ENCODE measurements at regions not wholly inside any gene's neighbourhood (a gene's known extent, or its start where the extent isn't known, plus 50 kb on each side); places are given as distances from the start of the nearest gene placed in this dataset.

GRCh38 chr2:82852787-82853186 lies 1606.3 kb downstream of the SUCLG1 start (continued):
- TF ChIP-seq ESRRB (CRISPR knock-in tag; IDR thresholded peaks at IDR 0.05; ENCODE audit: borderline replicate concordance) (no peak), TEAD4 (IDR thresholded peaks at IDR 0.05; ENCODE audit: low read length) (peak; percentile 45; the same call in 1 of the 2 replicates), TEAD4 (CRISPR knock-in tag; IDR thresholded peaks at IDR 0.05; ENCODE audit: borderline replicate concordance) (no peak), FOSL1 (tag; conservative IDR thresholded peaks at IDR 0.05) (peak; percentile 79)
- TF ChIP-seq, protein P1, sequence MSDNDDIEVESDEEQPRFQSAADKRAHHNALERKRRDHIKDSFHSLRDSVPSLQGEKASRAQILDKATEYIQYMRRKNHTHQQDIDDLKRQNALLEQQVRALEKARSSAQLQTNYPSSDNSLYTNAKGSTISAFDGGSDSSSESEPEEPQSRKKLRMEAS (CRISPR knock-in tag; IDR thresholded peaks at IDR 0.05), result no peak

DNA sequence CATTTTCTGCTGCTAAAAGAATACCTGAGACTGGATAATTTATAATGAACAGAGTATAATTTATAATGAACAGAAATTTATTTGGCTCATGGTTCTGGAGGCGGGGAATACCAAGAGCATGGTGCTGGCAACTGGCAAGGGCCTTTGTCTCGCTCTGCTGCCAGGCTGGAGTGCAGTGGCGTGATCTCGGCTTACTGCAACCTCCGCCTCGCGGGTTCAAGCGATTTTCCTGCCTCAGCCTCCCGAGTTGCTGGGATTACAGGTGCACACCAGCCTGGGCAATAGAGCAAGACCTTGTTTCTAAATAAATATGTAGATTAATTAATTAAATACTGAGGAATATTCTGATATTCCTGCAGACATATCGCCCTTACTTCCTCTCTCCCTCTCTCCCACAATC lies 1610.8 kb downstream of the SUCLG1 start:
- FAIRE-seq (no peak), ATAC-seq (no peak), DNase-seq (ENCODE audit: extremely low read depth in 1 of 4, low spot score in 3 of 4) (no peak)
- no peak overlapping the region for H3K4me2 ChIP-seq (ENCODE audit: insufficient read depth, low read length)
- intact Hi-C loops (cut with micrococcal nuclease), result no loop called here
- POLR2A ChIA-PET, result no interaction called here
- no peaks in the 10 kb centered on the region for H4K20me1 ChIP-seq (replicated peaks; ENCODE audit: control insufficient read depth, insufficient read depth, low read length)
- no peaks in the 10 kb centered on the region for H3K36me3 ChIP-seq (ENCODE audit: control insufficient read depth, insufficient read depth, low read length)
- H3K9me3 ChIP-seq (replicated peaks; ENCODE audit: control insufficient read depth, insufficient read depth, low read depth, low read length), result no peaks in the 10 kb centered on the region
- in situ Hi-C loops (cut with MboI), result no loop called here
- 1% methylated on average over 10 of the region's 10 CpGs for WGBS (ENCODE audit: insufficient coverage, low coverage, missing lambda C conversion rate)
- H2AFZ ChIP-seq (ENCODE audit: low read depth, low read length), result no peak overlapping the region
- no peaks in the 10 kb centered on the region for H3K79me2 ChIP-seq (ENCODE audit: control insufficient read depth, insufficient read depth, low read length)
- CTCF ChIA-PET (ENCODE audit: low intra/inter-chr PET ratio), result no interaction called here
- BruUV-seq (replicated peaks), result no TSS peak
- no peaks in the 10 kb centered on the region for H3K27me3 ChIP-seq (ENCODE audit: control insufficient read depth in 2 of 2, insufficient read depth in 2 of 2, low read length in 2 of 2)
- no peak overlapping the region for H3K27ac ChIP-seq (ENCODE audit: extremely low read depth, low read depth, low read length)
- H3K4me3 ChIP-seq, result no peak overlapping the region
- H3K9ac ChIP-seq (ENCODE audit: insufficient read depth in 1 of 2, low read depth in 2 of 2, low read length in 2 of 2), result no peak overlapping the region
- no peaks in the 10 kb centered on the region for H3K4me1 ChIP-seq (replicated peaks in 1 of 2; ENCODE audit: control insufficient read depth in 2 of 2, insufficient read depth in 2 of 2, low read length in 2 of 2)
- H3K9me1 ChIP-seq (ENCODE audit: control insufficient read depth, insufficient read depth, low read length), result no peaks in the 10 kb centered on the region
- TF ChIP-seq ETV5 (CRISPR knock-in tag; IDR thresholded peaks at IDR 0.05; ENCODE audit: low read depth), result no peak
- TF ChIP-seq ZFX (CRISPR knock-in tag; IDR thresholded peaks at IDR 0.05), result no peak
- no peak for TF ChIP-seq NFXL1 (CRISPR knock-in tag; IDR thresholded peaks at IDR 0.05)
- TF ChIP-seq MYBL2 (IDR thresholded peaks at IDR 0.05; ENCODE audit: low read depth), result no peak
- no peak for TF ChIP-seq MYBL2 (CRISPR knock-in tag; IDR thresholded peaks at IDR 0.05; ENCODE audit: borderline replicate concordance)
- TF ChIP-seq CREM (IDR thresholded peaks at IDR 0.05; ENCODE audit: low read depth), result no peak
- no peak for TF ChIP-seq NFRKB (IDR thresholded peaks at IDR 0.05; ENCODE audit: low read depth)
- TF ChIP-seq RBFOX2 (IDR thresholded peaks at IDR 0.05; ENCODE audit: low read depth, low read length), result no peak
- no peak for TF ChIP-seq HMG20A (CRISPR knock-in tag; conservative IDR thresholded peaks at IDR 0.05)
